ENCODE measurements at regions not wholly inside any gene's neighbourhood (a gene's known extent, or its start where the extent isn't known, plus 50 kb on each side); places are given as distances from the start of the nearest gene placed in this dataset.

DNA sequence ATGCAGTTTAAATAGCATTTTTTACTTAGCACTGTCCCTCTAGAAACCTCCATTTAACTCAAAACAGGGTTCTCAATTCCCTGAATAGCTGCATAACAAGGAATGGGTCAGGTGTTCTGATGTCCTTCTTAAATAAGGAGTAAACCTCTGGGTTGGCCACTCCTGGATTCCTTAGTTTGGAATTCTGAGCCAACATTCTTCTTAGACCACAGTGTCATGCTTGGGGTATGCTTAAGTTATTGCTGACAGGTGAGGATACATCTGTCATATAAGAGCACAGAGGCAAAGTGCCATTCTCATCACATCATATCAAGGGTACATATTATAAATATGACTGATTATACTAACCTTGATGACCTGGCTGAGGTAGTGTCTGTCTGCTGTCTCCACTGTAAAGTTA, 179.9 kb upstream of the SEMA6A start:
- TF ChIP-seq EZH2 (IDR thresholded peaks at IDR 0.05; ENCODE audit: borderline replicate concordance, control insufficient read depth, low read depth, low read length) (no peak), CREB1 (IDR thresholded peaks at IDR 0.05; ENCODE audit: low read depth) (no peak), FOXM1 (IDR thresholded peaks at IDR 0.05; ENCODE audit: low read depth, low read length) (no peak), CBFB (IDR thresholded peaks at IDR 0.05; ENCODE audit: low read depth) (no peak), RAD21 (IDR thresholded peaks at IDR 0.05; ENCODE audit: insufficient read depth, low read depth, low read length) (no peak), CBX5 (IDR thresholded peaks at IDR 0.05; ENCODE audit: low read depth) (no peak), FOXK2 (IDR thresholded peaks at IDR 0.05) (no peak), TCF7 (IDR thresholded peaks at IDR 0.05; ENCODE audit: borderline replicate concordance) (no peak), SMC3 (IDR thresholded peaks at IDR 0.05; ENCODE audit: borderline replicate concordance, low read length) (no peak), RFX5 (IDR thresholded peaks at IDR 0.05; ENCODE audit: low read depth, low read length) (no peak)
- TF ChIP-seq, protein P1, sequence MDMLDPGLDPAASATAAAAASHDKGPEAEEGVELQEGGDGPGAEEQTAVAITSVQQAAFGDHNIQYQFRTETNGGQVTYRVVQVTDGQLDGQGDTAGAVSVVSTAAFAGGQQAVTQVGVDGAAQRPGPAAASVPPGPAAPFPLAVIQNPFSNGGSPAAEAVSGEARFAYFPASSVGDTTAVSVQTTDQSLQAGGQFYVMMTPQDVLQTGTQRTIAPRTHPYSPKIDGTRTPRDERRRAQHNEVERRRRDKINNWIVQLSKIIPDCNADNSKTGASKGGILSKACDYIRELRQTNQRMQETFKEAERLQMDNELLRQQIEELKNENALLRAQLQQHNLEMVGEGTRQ (IDR thresholded peaks at IDR 0.05; ENCODE audit: borderline replicate concordance, low read depth, low read length), result no peak
- TF ChIP-seq, protein P2, sequence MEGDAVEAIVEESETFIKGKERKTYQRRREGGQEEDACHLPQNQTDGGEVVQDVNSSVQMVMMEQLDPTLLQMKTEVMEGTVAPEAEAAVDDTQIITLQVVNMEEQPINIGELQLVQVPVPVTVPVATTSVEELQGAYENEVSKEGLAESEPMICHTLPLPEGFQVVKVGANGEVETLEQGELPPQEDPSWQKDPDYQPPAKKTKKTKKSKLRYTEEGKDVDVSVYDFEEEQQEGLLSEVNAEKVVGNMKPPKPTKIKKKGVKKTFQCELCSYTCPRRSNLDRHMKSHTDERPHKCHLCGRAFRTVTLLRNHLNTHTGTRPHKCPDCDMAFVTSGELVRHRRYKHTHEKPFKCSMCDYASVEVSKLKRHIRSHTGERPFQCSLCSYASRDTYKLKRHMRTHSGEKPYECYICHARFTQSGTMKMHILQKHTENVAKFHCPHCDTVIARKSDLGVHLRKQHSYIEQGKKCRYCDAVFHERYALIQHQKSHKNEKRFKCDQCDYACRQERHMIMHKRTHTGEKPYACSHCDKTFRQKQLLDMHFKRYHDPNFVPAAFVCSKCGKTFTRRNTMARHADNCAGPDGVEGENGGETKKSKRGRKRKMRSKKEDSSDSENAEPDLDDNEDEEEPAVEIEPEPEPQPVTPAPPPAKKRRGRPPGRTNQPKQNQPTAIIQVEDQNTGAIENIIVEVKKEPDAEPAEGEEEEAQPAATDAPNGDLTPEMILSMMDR (IDR thresholded peaks at IDR 0.05 in 2 of 3, conservative IDR thresholded peaks at IDR 0.05 in 1 of 3; ENCODE audit: control insufficient read depth in 2 of 3, extremely low read depth in 1 of 3, insufficient read depth in 1 of 3, low read depth in 3 of 3, low read length in 3 of 3), result no peak

Measured in GM12878 (cell line).